Breast epithelium (tissue), 3 donors: ENCODE measurements at regions not wholly inside any gene's neighbourhood (a gene's known extent, or its start where the extent isn't known, plus 50 kb on each side); places are given as distances from the start of the nearest gene placed in this dataset.

Experiments used
- POLR2AphosphoS5 ChIP-seq, 3 donors: sonication (generic); formaldehyde crosslinking; IDR thresholded peaks; one replicate each; pipeline ENCODE4 v1.6.1; 2017; ENCODE audit warnings: antibody characterized with exemption in 3 of 3
- TF ChIP-seq, protein P1 (sequence below), 3 donors: fragments of 450-650 bp; IDR thresholded peaks; one replicate each; pipeline ENCODE4 v1.5.1; 2016 to 2017; ENCODE audit warnings: antibody characterized with exemption in 3 of 3, mild to moderate bottlenecking in 3 of 3, moderate library complexity in 3 of 3

DNA sequence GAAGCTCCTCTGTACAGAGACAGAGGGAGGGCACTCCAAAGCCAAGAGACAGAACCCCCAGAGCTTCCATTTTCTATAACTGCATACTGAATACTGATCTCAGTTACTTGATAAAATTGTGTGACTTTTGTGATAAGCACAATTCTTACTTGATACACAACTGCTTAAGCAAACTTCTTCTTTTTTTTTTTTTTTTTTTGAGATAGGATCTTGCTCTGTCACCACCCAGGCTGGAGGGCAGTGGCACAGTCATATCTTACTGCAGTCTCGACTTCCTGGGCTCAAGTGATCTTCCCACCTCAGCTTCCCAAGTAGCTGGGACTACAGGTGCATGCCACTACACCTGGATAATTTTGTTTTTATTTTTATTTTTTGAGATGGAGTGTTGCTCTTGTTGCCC, 252.1 kb upstream of the ZNF608 start:
- TF ChIP-seq, protein P1, sequence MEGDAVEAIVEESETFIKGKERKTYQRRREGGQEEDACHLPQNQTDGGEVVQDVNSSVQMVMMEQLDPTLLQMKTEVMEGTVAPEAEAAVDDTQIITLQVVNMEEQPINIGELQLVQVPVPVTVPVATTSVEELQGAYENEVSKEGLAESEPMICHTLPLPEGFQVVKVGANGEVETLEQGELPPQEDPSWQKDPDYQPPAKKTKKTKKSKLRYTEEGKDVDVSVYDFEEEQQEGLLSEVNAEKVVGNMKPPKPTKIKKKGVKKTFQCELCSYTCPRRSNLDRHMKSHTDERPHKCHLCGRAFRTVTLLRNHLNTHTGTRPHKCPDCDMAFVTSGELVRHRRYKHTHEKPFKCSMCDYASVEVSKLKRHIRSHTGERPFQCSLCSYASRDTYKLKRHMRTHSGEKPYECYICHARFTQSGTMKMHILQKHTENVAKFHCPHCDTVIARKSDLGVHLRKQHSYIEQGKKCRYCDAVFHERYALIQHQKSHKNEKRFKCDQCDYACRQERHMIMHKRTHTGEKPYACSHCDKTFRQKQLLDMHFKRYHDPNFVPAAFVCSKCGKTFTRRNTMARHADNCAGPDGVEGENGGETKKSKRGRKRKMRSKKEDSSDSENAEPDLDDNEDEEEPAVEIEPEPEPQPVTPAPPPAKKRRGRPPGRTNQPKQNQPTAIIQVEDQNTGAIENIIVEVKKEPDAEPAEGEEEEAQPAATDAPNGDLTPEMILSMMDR (IDR thresholded peaks at IDR 0.05) = no peak
- no peak for TF ChIP-seq POLR2AphosphoS5 (IDR thresholded peaks at IDR 0.05)
